Mononuclear cell (primary cell): ENCODE measurements at regions not wholly inside any gene's neighbourhood (a gene's known extent, or its start where the extent isn't known, plus 50 kb on each side); places are given as distances from the start of the nearest gene placed in this dataset.

ENCODE experiments used
- H3K27me3 ChIP-seq: 2 replicates; pipeline ENCODE4 v1.6.0; 2011; ENCODE audit warnings: low read length, control low read depth; ENCODE audit not compliant: insufficient read depth
- H3K4me1 ChIP-seq: 2 replicates; pipeline ENCODE4 v1.5.1; 2011; ENCODE audit warnings: mild to moderate bottlenecking, low read length, control low read depth; ENCODE audit not compliant: insufficient read depth
- H3K4me3 ChIP-seq: 2 replicates; pipeline ENCODE4 v1.5.1; 2011; ENCODE audit warnings: mild to moderate bottlenecking, low read length, moderate library complexity
- H3K9me3 ChIP-seq: 2 replicates; pipeline ENCODE4 v1.5.1; 2011; ENCODE audit warnings: low read depth, mild to moderate bottlenecking, control low read depth, low read length

GRCh38 chr17:72318131-72318530 lies 197.3 kb downstream of the SOX9 start:
- Histone ChIP-seq H3K27me3 (no peaks in the 10 kb centered on the region), H3K4me1 (no peaks in the 10 kb centered on the region), H3K4me3 (no peak overlapping the region), H3K9me3 (no peaks in the 10 kb centered on the region)

- H3K4me3 ChIP-seq, result no peak overlapping the region
- no peaks in the 10 kb centered on the region for H3K9me3 ChIP-seq
- H3K27me3 ChIP-seq, result no peaks in the 10 kb centered on the region
- H3K4me1 ChIP-seq, result no peaks in the 10 kb centered on the region
Measured at GRCh38 chr17:72321896-72322295, 201.1 kb downstream of the SOX9 start.

- H3K27me3 ChIP-seq, result no peaks in the 10 kb centered on the region
- H3K4me1 ChIP-seq, result no peaks in the 10 kb centered on the region
- no peaks in the 10 kb centered on the region for H3K9me3 ChIP-seq
- H3K4me3 ChIP-seq, result no peak overlapping the region
Measured at GRCh38 chr17:72332367-72332766, 211.5 kb downstream of the SOX9 start.

- Histone ChIP-seq H3K27me3 (no peaks in the 10 kb centered on the region), H3K4me1 (no peaks in the 10 kb centered on the region), H3K4me3 (no peak overlapping the region), H3K9me3 (no peaks in the 10 kb centered on the region)
Measured at GRCh38 chr17:72333570-72333969, 212.8 kb downstream of the SOX9 start.

- H3K4me3 ChIP-seq, result no peak overlapping the region
- H3K27me3 ChIP-seq, result no peaks in the 10 kb centered on the region
- no peaks in the 10 kb centered on the region for H3K4me1 ChIP-seq
- no peaks in the 10 kb centered on the region for H3K9me3 ChIP-seq
Measured at GRCh38 chr17:72334205-72334604, 213.4 kb downstream of the SOX9 start.

GRCh38 chr17:72336026-72336803 lies 215.4 kb downstream of the SOX9 start:
- Histone ChIP-seq H3K4me1 (no peaks in the 10 kb centered on the region), H3K4me3 (no peak overlapping the region), H3K9me3 (no peaks in the 10 kb centered on the region), H3K27me3 (no peaks in the 10 kb centered on the region)

GRCh38 chr17:72336804-72337070 lies 215.9 kb downstream of the SOX9 start:
- no peaks in the 10 kb centered on the region for H3K4me1 ChIP-seq
- no peaks in the 10 kb centered on the region for H3K27me3 ChIP-seq
- no peak overlapping the region for H3K4me3 ChIP-seq
- no peaks in the 10 kb centered on the region for H3K9me3 ChIP-seq

GRCh38 chr17:72338304-72338703 lies 217.5 kb downstream of the SOX9 start:
- no peak overlapping the region for H3K4me3 ChIP-seq

GRCh38 chr17:72338847-72339790 lies 218.3 kb downstream of the SOX9 start:
- Histone ChIP-seq H3K4me3 (no peak overlapping the region), H3K9me3 (no peaks in the 10 kb centered on the region), H3K27me3 (no peaks in the 10 kb centered on the region), H3K4me1 (no peaks in the 10 kb centered on the region)

More at GRCh38 chr17:72338304-72338703, 217.5 kb downstream of the SOX9 start:
- H3K4me1 ChIP-seq, result no peaks in the 10 kb centered on the region
- H3K9me3 ChIP-seq, result no peaks in the 10 kb centered on the region
- H3K27me3 ChIP-seq, result no peaks in the 10 kb centered on the region

GRCh38 chr17:72340836-72341235 lies 220.0 kb downstream of the SOX9 start:
- H3K4me1 ChIP-seq, result no peaks in the 10 kb centered on the region
- no peaks in the 10 kb centered on the region for H3K27me3 ChIP-seq
- no peaks in the 10 kb centered on the region for H3K9me3 ChIP-seq
- H3K4me3 ChIP-seq, result no peak overlapping the region

- Histone ChIP-seq H3K27me3 (no peaks in the 10 kb centered on the region), H3K4me3 (no peak overlapping the region), H3K4me1 (no peaks in the 10 kb centered on the region), H3K9me3 (no peaks in the 10 kb centered on the region)
Measured at GRCh38 chr17:72342061-72342460, 221.2 kb downstream of the SOX9 start.

- H3K27me3 ChIP-seq, result no peaks in the 10 kb centered on the region
- H3K4me3 ChIP-seq, result no peak overlapping the region
- no peaks in the 10 kb centered on the region for H3K4me1 ChIP-seq
- H3K9me3 ChIP-seq, result no peaks in the 10 kb centered on the region
Measured at GRCh38 chr17:72342627-72343527, 222.1 kb downstream of the SOX9 start.

- no peaks in the 10 kb centered on the region for H3K4me1 ChIP-seq
- H3K4me3 ChIP-seq, result no peak overlapping the region
- H3K9me3 ChIP-seq, result no peaks in the 10 kb centered on the region
- H3K27me3 ChIP-seq, result no peaks in the 10 kb centered on the region
Measured at GRCh38 chr17:72343911-72344310, 223.1 kb downstream of the SOX9 start.

GRCh38 chr17:72344613-72345012 lies 223.8 kb downstream of the SOX9 start:
- H3K27me3 ChIP-seq, result no peaks in the 10 kb centered on the region
- H3K4me1 ChIP-seq, result no peaks in the 10 kb centered on the region
- H3K4me3 ChIP-seq, result no peak overlapping the region
- no peaks in the 10 kb centered on the region for H3K9me3 ChIP-seq

GRCh38 chr17:72345088-72345487 lies 224.3 kb downstream of the SOX9 start:
- Histone ChIP-seq H3K27me3 (no peaks in the 10 kb centered on the region), H3K9me3 (no peaks in the 10 kb centered on the region), H3K4me1 (no peaks in the 10 kb centered on the region), H3K4me3 (no peak overlapping the region)
